Activated naive CD4-positive, alpha-beta T cell treated with anti-CD3 and anti-CD28 coated beads, Interleukin-2, amount 50 U/mL, for 16 hours (primary cell): ENCODE measurements at regions not wholly inside any gene's neighbourhood (a gene's known extent, or its start where the extent isn't known, plus 50 kb on each side); places are given as distances from the start of the nearest gene placed in this dataset.

Experiments
- DNase-seq: peaks from one replicate; pipeline ENCODE4 v3.0.0-alpha.2; 2020

DNA sequence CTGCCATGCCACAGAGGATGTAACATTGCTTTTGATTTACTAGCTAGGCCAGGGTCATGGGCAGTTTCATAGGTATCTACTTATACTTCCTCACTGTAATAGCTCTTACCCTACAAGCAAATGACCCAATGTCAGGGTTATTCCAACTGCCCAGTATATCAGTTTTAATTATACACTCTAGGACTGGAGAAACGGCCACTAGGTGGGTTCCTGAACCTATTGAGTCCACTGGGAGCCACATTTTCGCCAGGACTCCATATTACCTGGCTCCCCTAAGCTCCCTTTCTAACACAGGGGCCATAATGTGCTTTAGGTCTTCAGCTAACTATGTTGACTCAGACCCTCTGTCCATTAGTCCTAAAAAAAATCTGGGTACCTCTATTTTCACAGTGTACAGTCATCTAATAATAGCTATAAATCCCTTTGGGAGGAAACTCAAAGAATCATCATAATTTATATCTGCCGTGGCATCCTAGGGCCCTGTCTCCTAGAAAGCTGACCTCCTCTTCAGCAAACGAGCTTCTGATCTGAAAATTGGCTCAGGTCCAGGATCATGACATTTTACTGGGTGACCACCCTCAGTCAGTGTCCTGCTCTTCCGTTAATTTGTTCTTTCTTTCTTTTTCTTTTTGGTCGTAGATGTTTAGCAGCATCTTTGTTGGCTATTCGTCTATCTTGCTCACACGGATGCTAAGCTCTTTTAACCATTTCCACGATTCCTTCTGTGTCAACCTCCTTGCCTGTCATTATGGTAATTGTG is 244.3 kb downstream of the FAM76B start:
- DNase-seq = no peak

DNA sequence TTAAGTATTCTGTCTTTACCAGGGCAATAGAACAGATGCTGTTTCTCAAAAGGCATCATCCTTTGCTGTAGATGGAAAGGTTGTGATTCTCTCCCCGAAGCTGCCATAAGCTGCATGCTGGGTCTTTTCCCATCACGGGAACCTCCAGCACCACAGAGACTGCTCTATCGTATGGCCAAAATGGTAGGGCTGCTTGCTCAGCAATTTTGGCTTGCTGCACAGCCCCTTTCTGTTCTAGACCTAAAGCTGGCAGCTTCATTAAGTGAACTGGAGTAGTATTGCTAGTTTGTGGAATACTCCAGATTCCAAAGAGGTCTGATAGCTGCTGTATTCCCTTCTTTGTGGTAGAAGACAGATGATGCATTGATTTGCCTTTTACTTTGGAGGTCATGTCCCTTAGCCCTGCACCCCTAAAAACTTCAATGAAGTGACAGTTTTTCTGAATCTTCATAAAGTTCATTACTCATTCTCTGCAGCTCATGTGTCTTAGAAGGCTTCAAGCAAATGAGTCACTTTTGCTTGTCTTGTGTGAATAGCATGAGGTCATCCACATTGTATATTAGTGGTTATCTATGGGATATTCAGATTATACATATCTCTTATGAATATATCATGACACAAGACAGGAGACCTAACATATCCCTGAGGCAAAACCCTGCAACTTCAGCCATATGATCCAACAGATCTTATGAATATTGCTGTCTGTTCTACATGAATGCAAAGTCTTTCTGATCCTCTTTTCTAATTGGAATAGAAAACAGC is 245.3 kb downstream of the FAM76B start:
- DNase-seq = no peak

DNA sequence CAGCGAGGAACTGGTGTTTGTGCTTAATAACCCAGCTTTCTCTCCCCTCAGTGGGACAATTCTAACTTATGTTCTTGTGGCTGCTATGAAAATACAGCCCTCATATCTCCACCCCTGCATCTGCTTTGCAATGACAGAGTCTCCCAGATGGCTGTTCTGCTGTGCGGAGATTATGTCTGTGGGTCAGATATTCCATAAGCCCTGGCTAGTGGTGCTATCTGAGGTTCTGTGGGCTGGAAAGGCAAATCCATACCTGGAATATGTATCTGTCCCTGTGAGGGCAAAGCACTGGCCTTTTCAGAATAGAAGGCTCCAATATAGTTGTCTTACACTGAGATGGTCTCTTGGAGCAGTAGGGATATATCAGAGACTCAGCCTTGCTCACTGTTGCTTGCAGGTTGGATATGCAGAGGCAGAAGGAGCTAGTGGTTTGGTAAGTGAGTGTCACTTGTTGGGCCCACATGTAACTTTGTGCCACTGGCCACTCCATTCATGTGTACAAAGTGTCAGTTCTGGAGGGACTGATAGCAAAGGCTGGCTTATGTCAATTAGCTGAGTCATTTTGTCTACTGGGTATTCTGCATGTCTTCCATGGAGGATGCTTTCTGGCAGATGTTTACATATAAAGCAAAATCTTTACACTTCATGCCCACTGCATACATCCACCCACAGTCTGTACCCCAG is 246.6 kb downstream of the FAM76B start:
- DNase-seq = no peak

DNA sequence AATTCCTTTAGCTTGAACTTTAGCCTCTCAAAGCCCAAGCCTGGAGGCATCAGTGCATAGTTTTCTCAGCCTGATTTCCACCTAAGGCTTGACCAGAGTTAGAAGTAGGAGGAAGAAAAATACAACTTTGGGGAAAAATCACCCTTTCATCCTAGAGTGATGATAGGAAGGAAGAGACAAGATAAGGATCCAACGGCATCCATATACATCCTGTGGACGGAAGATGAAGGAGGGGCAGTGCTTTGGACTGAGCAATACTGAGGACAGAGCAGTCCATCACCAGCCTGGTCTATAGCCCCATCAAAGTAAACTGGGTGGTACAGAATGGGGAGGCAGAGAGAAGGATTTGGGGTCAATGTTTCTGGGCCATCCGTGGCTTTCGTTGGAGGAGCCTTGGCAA is 247.9 kb downstream of the FAM76B start:
- no peak for DNase-seq

- no peak for DNase-seq
These were observed 253.4 kb downstream of the FAM76B start for GRCh38 chr11:95536047-95536690.

GRCh38 chr11:95534809-95535208 is 254.8 kb downstream of the FAM76B start:
- DNase-seq = no peak

DNA sequence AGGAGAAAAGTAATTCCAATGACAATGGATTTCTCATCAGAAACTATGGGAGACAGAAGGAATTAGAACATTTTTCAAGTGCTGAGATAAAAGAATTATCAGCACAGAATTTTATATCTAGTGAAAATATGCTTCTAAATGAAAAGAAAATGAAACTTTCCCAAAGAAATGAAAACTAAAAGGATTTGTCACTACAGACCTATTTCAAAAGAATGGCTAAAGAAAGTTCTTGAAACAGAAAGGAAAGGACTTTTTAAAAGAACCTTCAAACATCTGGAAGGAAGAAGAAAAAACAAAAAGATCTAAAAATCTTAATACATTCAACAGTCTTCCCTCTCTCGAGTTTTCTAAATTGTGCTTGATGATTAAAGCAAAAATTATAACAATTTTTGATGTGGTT is 255.4 kb downstream of the FAM76B start:
- no peak for DNase-seq

- DNase-seq = no peak
These were observed 258.5 kb downstream of the FAM76B start for GRCh38 chr11:95531116-95531515.

GRCh38 chr11:95524314-95525036 is 265.1 kb downstream of the FAM76B start:
- DNase-seq = no peak

DNA sequence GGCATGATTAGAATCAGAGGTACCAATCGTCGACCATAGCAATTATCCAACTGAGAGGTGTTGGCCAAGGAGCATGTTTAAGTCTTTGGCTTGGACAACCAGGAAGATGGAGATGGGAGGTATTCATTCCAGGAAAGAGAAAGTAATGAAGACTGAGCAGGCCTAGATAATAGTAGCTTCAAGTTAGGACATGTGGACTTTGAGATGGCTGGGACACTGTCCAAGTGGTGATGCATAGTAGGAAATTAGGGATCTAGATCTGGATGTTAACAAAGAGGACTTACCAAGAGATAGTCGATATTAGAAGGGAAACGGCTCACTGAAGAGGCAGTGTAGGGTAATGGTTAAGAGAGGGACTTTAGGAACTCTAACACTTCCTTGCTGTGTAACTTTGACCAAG is 266.7 kb downstream of the FAM76B start:
- no peak for DNase-seq

- no peak for DNase-seq
These were observed 267.7 kb downstream of the FAM76B start for GRCh38 chr11:95521862-95522261.

DNA sequence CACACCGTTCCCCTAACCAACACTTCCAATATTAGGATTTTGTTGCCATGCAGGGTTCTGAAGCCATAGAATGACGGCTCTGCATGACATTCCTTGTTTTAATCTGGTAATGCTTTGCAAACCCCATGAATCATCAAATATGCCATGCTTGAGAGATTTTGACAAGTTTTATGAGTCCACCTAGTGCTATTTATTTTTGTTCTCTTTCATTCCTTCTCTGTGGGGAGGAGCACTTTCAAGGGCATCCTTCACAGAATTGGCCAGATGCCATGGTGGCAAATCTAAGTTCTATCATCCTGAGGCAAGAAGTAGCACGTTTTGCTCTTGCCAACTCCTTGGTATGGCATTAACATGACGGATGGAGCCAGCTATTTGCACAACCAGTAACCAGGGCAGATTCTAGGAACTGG is 268.4 kb downstream of the FAM76B start:
- DNase-seq = no peak

- DNase-seq = no peak
These were observed 269.0 kb downstream of the FAM76B start for GRCh38 chr11:95520369-95521132.

DNA sequence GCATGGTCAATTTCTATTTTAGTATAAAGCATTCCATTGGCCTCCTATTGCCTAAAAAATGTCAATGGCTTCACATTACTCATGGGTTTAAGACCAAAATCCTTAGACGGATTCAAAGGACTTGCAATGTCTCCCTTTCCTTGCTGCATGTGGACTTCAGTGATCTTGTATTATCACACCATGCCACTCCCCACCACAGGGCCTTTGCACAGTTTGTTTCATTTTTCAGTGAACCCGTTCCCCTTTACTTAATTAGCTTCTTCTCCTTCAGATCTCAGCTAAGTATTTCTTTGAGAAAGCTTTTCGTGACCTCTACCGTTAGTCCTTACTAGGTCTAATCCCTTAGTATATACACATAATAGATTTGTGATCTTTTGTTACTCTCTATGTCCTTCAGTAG is 269.7 kb downstream of the FAM76B start:
- DNase-seq = no peak

GRCh38 chr11:95517453-95517852 is 272.1 kb downstream of the FAM76B start:
- DNase-seq = no peak

GRCh38 chr11:95516786-95517185 is 272.8 kb downstream of the FAM76B start:
- DNase-seq = no peak

GRCh38 chr11:95516175-95516574 is 273.4 kb downstream of the FAM76B start:
- DNase-seq = no peak

- no peak for DNase-seq
These were observed 274.2 kb downstream of the FAM76B start for GRCh38 chr11:95515371-95515770.

GRCh38 chr11:95514416-95515110 is 275.0 kb downstream of the FAM76B start:
- DNase-seq = no peak

- no peak for DNase-seq
These were observed 276.9 kb downstream of the FAM76B start for GRCh38 chr11:95512682-95513081.

GRCh38 chr11:95512177-95512576 is 277.4 kb downstream of the FAM76B start:
- DNase-seq = no peak
